ENCODE measurements at regions not wholly inside any gene's neighbourhood (a gene's known extent, or its start where the extent isn't known, plus 50 kb on each side); places are given as distances from the start of the nearest gene placed in this dataset.

- TF ChIP-seq CTCF (IDR thresholded peaks at IDR 0.05) (no peak), POLR2A (IDR thresholded peaks at IDR 0.05) (no peak)
Measured at GRCh38 chr13:64057372-64058020, 2641.8 kb upstream of the PCDH20 start.
